Testis (tissue), 2 donors: ENCODE measurements at regions not wholly inside any gene's neighbourhood (a gene's known extent, or its start where the extent isn't known, plus 50 kb on each side); places are given as distances from the start of the nearest gene placed in this dataset.

ENCODE experiments used
- DNase-seq: peaks from one replicate; pipeline ENCODE4 v3.0.0-alpha.2; 2019
- H3K27ac ChIP-seq, 2 donors: fragments of 200-600 bp; sonication (generic); one replicate each; pipeline ENCODE4 v1.5.1; 2019
- H3K27me3 ChIP-seq: fragments of 200-600 bp; sonication (generic); one replicate; pipeline ENCODE4 v1.5.1; 2019
- H3K36me3 ChIP-seq: fragments of 200-600 bp; sonication (generic); one replicate; pipeline ENCODE4 v1.5.1; 2017; ENCODE audit warnings: low read depth; ENCODE audit errors: missing control alignments
- H3K4me1 ChIP-seq: fragments of 200-600 bp; sonication (generic); one replicate; pipeline ENCODE4 v1.5.1; 2019
- H3K4me3 ChIP-seq, 2 donors: fragments of 200-600 bp; sonication (generic); one replicate each; pipeline ENCODE4 v1.5.1; 2017 to 2019
- H3K9me3 ChIP-seq: fragments of 200-600 bp; sonication (generic); one replicate; pipeline ENCODE4 v1.5.1; 2017
- CTCF ChIP-seq, 3 experiments: fragments of 450-650 bp in 2 of 3; fragments of 200-600 bp in 1 of 3; sonication (generic) in 1 of 3; IDR thresholded peaks; one replicate each; pipeline ENCODE4 v1.5.1; 2016 to 2019; ENCODE audit warnings: antibody characterized with exemption in 3 of 3, mild to moderate bottlenecking in 2 of 3, moderate library complexity in 1 of 3
- POLR2A ChIP-seq: fragments of 450-650 bp; IDR thresholded peaks from one replicate; pipeline ENCODE4 v1.6.1; 2017; ENCODE audit warnings: antibody characterized with exemption, mild to moderate bottlenecking, moderate library complexity
- WGBS, 2 donors: methylation state at CpG; one replicate each; pipeline ENCODE4 v1.1.5; 2018; 5-methylcytosine and 5-hydroxymethylcytosine counted together
- intact Hi-C: fragments of 100-400 bp; cut with DNase I; formaldehyde crosslinking; loops from one replicate; pipeline ENCODE4 v1.15.1; 2023; ENCODE audit warnings: low total_unique reads

- TF ChIP-seq CTCF (IDR thresholded peaks at IDR 0.05) = no peak
- TF ChIP-seq POLR2A = no peak
- WGBS, 2 donors = 78 to 83% methylated on average over 5 of the region's 5 CpGs
- no peak overlapping the region for H3K27ac ChIP-seq
- H3K27me3 ChIP-seq = no peaks in the 10 kb centered on the region
- no peaks in the 10 kb centered on the region for H3K4me1 ChIP-seq
- DNase-seq = no peak
- no peak overlapping the region for H3K4me3 ChIP-seq
- H3K9me3 ChIP-seq = no peaks in the 10 kb centered on the region
- H3K36me3 ChIP-seq = no peaks in the 10 kb centered on the region
- intact Hi-C loops = no loop called here
Observed at GRCh38 chr14:85315733-85316290, 214.1 kb upstream of the FLRT2 start.

DNA sequence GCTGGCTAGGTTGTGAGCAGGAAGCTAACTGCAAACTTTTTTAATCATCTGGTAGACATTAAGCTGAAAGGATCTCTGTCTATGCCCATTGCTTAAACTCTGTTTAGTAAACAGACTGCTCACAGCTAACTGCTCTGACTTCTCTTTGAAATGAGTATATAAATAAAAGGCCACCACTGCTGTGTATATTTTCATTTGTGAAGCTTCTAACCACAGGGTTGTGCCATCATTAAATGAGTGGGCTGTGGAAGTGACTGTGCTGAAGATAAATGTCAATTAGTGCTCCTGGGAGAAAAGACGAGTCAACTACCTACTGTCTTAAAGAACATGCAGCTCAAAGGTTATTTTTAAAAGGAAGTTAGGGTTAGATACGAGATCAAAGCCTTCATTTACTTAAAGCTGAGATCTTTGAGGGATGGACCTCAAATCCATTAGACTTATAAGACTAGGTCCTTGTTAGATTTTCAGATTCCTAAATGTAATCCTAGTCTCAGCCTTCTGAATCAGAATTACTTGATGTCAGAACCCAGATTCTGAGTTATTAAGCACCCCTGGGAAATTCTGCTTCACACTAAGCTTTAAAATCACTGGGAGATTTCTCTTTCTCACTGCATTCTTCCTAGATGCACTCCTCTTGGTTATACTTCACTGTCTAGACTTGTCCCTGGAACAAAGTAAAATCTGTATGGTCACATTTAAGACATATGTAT lies 213.1 kb upstream of the FLRT2 start:
- H3K4me1 ChIP-seq = no peaks in the 10 kb centered on the region
- DNase-seq = no peak
- intact Hi-C loops = no loop called here
- H3K4me3 ChIP-seq = no peak overlapping the region
- H3K9me3 ChIP-seq = no peaks in the 10 kb centered on the region
- whole genome bisulfite sequencing, 2 donors = 71 to 77% methylated on average over 2 of the region's 2 CpGs
- no peak for TF ChIP-seq POLR2A
- TF ChIP-seq CTCF (IDR thresholded peaks at IDR 0.05) = no peak
- no peaks in the 10 kb centered on the region for H3K36me3 ChIP-seq
- H3K27me3 ChIP-seq = no peaks in the 10 kb centered on the region
- H3K27ac ChIP-seq = no peak overlapping the region

- intact Hi-C loops = no loop called here
- 87 to 92% methylated on average over 3 of the region's 3 CpGs for WGBS, 2 donors
- no peak for TF ChIP-seq CTCF (IDR thresholded peaks at IDR 0.05)
- TF ChIP-seq POLR2A = no peak
- H3K4me3 ChIP-seq = no peak overlapping the region
- no peaks in the 10 kb centered on the region for H3K36me3 ChIP-seq
- no peak for DNase-seq
- H3K27me3 ChIP-seq = no peaks in the 10 kb centered on the region
- H3K27ac ChIP-seq = no peak overlapping the region
- H3K4me1 ChIP-seq = no peaks in the 10 kb centered on the region
- H3K9me3 ChIP-seq = no peaks in the 10 kb centered on the region
Observed at GRCh38 chr14:85317491-85318021, 212.4 kb upstream of the FLRT2 start.

DNA sequence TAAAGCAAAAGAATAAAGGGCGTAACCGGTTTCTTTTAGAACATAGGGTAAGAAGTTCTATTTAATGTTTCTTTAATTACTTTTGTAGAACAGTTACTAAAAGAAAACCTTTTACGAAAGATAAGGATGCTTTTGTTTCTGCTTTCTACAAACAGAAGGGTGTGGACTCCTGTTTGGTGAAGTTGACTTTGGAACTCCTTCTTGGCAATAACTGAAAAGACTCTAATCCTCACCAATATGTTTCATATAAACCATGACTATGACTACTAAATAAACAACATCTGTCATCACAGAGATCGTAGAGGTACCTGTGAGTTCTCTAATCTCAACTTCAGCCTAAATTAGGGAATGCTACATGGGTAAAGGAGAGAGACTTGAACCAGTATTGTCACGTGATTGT lies 210.8 kb upstream of the FLRT2 start:
- no peaks in the 10 kb centered on the region for H3K27me3 ChIP-seq
- TF ChIP-seq POLR2A = no peak
- no peak for TF ChIP-seq CTCF (IDR thresholded peaks at IDR 0.05)
- no peaks in the 10 kb centered on the region for H3K36me3 ChIP-seq
- intact Hi-C loops = no loop called here
- 72 to 76% methylated on average over 5 of the region's 5 CpGs for WGBS, 2 donors
- H3K4me1 ChIP-seq = no peaks in the 10 kb centered on the region
- H3K4me3 ChIP-seq = no peak overlapping the region
- no peak overlapping the region for H3K27ac ChIP-seq
- DNase-seq = no peak
- no peaks in the 10 kb centered on the region for H3K9me3 ChIP-seq
